ENCODE measurements at regions not wholly inside any gene's neighbourhood (a gene's known extent, or its start where the extent isn't known, plus 50 kb on each side); places are given as distances from the start of the nearest gene placed in this dataset.

DNA sequence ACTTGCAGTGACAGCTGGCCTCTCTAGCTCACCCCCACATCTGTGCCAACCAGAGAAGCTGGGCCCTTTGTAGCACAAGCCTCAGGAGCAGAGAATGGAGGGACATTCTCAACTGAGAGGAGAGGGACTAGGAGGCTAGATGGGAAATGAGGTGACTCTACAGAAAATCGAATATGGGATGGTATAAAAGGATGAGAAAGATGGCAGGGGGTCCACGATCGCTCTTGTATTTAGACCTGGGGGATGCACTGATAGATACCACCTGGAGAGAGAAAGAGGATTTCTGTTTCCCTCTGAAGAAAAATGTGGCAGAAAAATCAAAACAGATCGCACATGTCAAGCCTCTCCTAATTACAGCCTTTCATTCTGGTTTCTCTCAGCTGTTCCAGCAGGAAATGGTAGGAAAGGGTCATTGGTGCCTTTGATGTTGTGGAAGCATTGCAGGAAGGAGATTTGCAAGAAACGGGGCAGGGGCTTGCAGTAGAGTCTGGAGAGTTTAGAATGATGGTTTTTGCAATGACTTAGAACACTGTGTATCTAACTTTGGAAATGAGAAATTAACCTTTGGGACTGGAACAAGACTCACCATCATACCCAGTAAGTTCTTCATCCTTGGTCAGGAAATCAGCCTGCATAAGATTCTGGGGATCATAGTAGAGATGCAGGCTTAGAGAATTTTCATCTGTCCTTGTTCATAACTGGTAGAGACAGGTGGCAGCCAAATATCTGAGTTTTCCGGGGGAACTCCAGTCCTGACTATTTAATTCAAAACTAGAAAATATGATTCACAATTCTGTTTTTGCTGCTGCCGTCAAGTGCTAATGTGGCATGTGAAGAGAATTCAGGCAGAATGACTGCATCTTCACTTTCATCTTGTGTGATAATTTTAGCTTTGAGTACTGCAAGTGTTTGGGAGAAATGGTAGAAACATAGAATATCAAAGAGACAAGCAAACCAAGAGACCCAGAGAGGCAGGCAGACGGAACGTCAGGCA, 98.8 kb downstream of the DAD1 start:
- no peak for TF ChIP-seq EZH2 (IDR thresholded peaks at IDR 0.05)
- no peak for TF ChIP-seq FOXP2 (optimal IDR thresholded peaks at IDR 0.05; ENCODE audit: control extremely low read depth, extremely low read length, insufficient read depth)
- TF ChIP-seq POLR2AphosphoS5 (IDR thresholded peaks at IDR 0.05; ENCODE audit: borderline replicate concordance, low read depth, low read length): no peak

Measured in SK-N-MC (cell line).